ENCODE measurements at regions not wholly inside any gene's neighbourhood (a gene's known extent, or its start where the extent isn't known, plus 50 kb on each side); places are given as distances from the start of the nearest gene placed in this dataset.

- in situ Hi-C loops (cut with MboI) (no loop called here), intact Hi-C loops (cut with micrococcal nuclease) (no loop called here)
- FAIRE-seq (no peak), DNase-seq (ENCODE audit: extremely low read depth in 1 of 4, low spot score in 3 of 4) (no peak), ATAC-seq (no peak)
- no peak overlapping the region for H3K27ac ChIP-seq (ENCODE audit: extremely low read depth, low read depth, low read length)
- ChIA-PET POLR2A (interaction anchor here (1.5 kb wide), 1 partner anchor 12 kb away, joined by 4 read pairs; no protein-coding TSS in a partner anchor), CTCF (ENCODE audit: low intra/inter-chr PET ratio) (no interaction called here)
- no peaks in the 10 kb centered on the region for H3K36me3 ChIP-seq (ENCODE audit: control insufficient read depth, insufficient read depth, low read length)
- no peaks in the 10 kb centered on the region for H3K27me3 ChIP-seq (ENCODE audit: control insufficient read depth in 2 of 2, insufficient read depth in 2 of 2, low read length in 2 of 2)
- WGBS (ENCODE audit: insufficient coverage, low coverage, missing lambda C conversion rate), result 80% methylated on average over 5 of the region's 5 CpGs
- no peak for TF ChIP-seq EGR1 (conservative IDR thresholded peaks at IDR 0.05)
- no peak for TF ChIP-seq NFIC (IDR thresholded peaks at IDR 0.05)
- TF ChIP-seq ETV1 (tag; conservative IDR thresholded peaks at IDR 0.05; ENCODE audit: low read depth), result no peak
- TF ChIP-seq ZNF583 (CRISPR knock-in tag; IDR thresholded peaks at IDR 0.05), result no peak
- TF ChIP-seq ZZZ3 (IDR thresholded peaks at IDR 0.05), result no peak
- TF ChIP-seq CAMTA2 (CRISPR knock-in tag; conservative IDR thresholded peaks at IDR 0.05), result no peak
- no peak for TF ChIP-seq PTTG1 (tag; IDR thresholded peaks at IDR 0.05; ENCODE audit: low read depth)
- TF ChIP-seq HEY1 (CRISPR knock-in tag; IDR thresholded peaks at IDR 0.05; ENCODE audit: borderline replicate concordance), result no peak
- no peak for TF ChIP-seq NR0B1 (IDR thresholded peaks at IDR 0.05; ENCODE audit: partially characterized antibody)
- no peak for TF ChIP-seq ZNF449 (CRISPR knock-in tag; IDR thresholded peaks at IDR 0.05)
- H3K79me2 ChIP-seq (ENCODE audit: control insufficient read depth, insufficient read depth, low read length), result no peaks in the 10 kb centered on the region
- no peaks in the 10 kb centered on the region for H3K9me1 ChIP-seq (ENCODE audit: control insufficient read depth, insufficient read depth, low read length)
- no peak overlapping the region for H2AFZ ChIP-seq (ENCODE audit: low read depth, low read length)
- no peaks in the 10 kb centered on the region for H4K20me1 ChIP-seq (replicated peaks; ENCODE audit: control insufficient read depth, insufficient read depth, low read length)
- BruUV-seq (replicated peaks), result no TSS peak
- H3K9me3 ChIP-seq (replicated peaks; ENCODE audit: control insufficient read depth, insufficient read depth, low read depth, low read length), result no peaks in the 10 kb centered on the region
- peaks cover 8 to 20% of the 10 kb centered on the region in 2 experiments for H3K4me1 ChIP-seq (replicated peaks in 1 of 2; ENCODE audit: control insufficient read depth in 2 of 2, insufficient read depth in 2 of 2, low read length in 2 of 2)
- H3K4me3 ChIP-seq, result no peak overlapping the region
- no peak overlapping the region for H3K9ac ChIP-seq (ENCODE audit: insufficient read depth in 1 of 2, low read depth in 2 of 2, low read length in 2 of 2)
- no peak overlapping the region for H3K4me2 ChIP-seq (ENCODE audit: insufficient read depth, low read length)
These were observed 52.6 kb upstream of the GPCPD1 start for GRCh38 chr20:5663396-5663795.

Measured in K562 (cell line).